Calu3 (cell line): ENCODE measurements at regions not wholly inside any gene's neighbourhood (a gene's known extent, or its start where the extent isn't known, plus 50 kb on each side); places are given as distances from the start of the nearest gene placed in this dataset.
"Not testable (repeated sequence)": the region's sequence is repeated elsewhere in the genome, so short reads cannot be mapped to it uniquely, and the experiment has no call there.

ENCODE experiments used
- BruUV-seq: library from RNA; stranded (reverse); fragments of 400-500 nt; replicated peaks from 2 replicates; lab custom pipeline; 2021; lab: Mats Ljungman, UMichigan
- CTCF ChIA-PET: fragments of 300-600 bp; sonication (Branson Sonifier 250); formaldehyde crosslinking; loops from one replicate; lab custom pipeline; 2022; ENCODE audit warnings: antibody characterized with exemption; lab: Charles Lee
- DNase-seq: peaks from one replicate; pipeline ENCODE4 v3.0.0; 2022
- H3K27ac Mint-ChIP-seq: one replicate; pipeline ENCODE4 v1.8.0; 2022; ENCODE audit warnings: mixed read lengths; ENCODE audit not compliant: unreplicated experiment
- H3K27me3 Mint-ChIP-seq: one replicate; pipeline ENCODE4 v1.8.0; 2022; ENCODE audit warnings: mixed read lengths; ENCODE audit not compliant: unreplicated experiment
- H3K36me3 Mint-ChIP-seq: one replicate; pipeline ENCODE4 v1.8.0; 2022; ENCODE audit warnings: mild to moderate bottlenecking, moderate library complexity, mixed read lengths; ENCODE audit not compliant: insufficient read depth, unreplicated experiment
- H3K4me1 Mint-ChIP-seq: one replicate; pipeline ENCODE4 v1.8.0; 2022; ENCODE audit warnings: mild to moderate bottlenecking, low read depth, mixed read lengths; ENCODE audit not compliant: unreplicated experiment
- H3K4me3 Mint-ChIP-seq: one replicate; pipeline ENCODE4 v1.8.0; 2022; ENCODE audit warnings: mild to moderate bottlenecking, low read depth, moderate library complexity, mixed read lengths; ENCODE audit not compliant: unreplicated experiment
- H3K9me3 Mint-ChIP-seq: one replicate; pipeline ENCODE4 v1.8.0; 2022; ENCODE audit warnings: low read depth, mixed read lengths; ENCODE audit not compliant: unreplicated experiment
- CTCF ChIP-seq: fragments of 200-600 bp; IDR thresholded peaks from one replicate; pipeline ENCODE4 v1.8.0; 2022; ENCODE audit warnings: antibody characterized with exemption; ENCODE audit not compliant: unreplicated experiment
- intact Hi-C: fragments of 100-400 bp; cut with micrococcal nuclease; formaldehyde crosslinking; loops from one replicate; pipeline ENCODE4 v1.10.0; 2022; ENCODE audit not compliant: unreplicated experiment

GRCh38 chr2:4792126-4792525 lies 900.1 kb upstream of the SOX11 start:
- H3K4me3 Mint-ChIP-seq = no peak overlapping the region
- BruUV-seq = no TSS peak
- H3K9me3 Mint-ChIP-seq = peaks cover 16% of the 10 kb centered on the region
- no peaks in the 10 kb centered on the region for H3K27me3 Mint-ChIP-seq
- intact Hi-C loops = no loop called here
- no peaks in the 10 kb centered on the region for H3K36me3 Mint-ChIP-seq
- no peak overlapping the region for H3K27ac Mint-ChIP-seq
- CTCF ChIA-PET = no interaction called here
- no peak for TF ChIP-seq CTCF
- no peaks in the 10 kb centered on the region for H3K4me1 Mint-ChIP-seq
- no peak for DNase-seq

DNA sequence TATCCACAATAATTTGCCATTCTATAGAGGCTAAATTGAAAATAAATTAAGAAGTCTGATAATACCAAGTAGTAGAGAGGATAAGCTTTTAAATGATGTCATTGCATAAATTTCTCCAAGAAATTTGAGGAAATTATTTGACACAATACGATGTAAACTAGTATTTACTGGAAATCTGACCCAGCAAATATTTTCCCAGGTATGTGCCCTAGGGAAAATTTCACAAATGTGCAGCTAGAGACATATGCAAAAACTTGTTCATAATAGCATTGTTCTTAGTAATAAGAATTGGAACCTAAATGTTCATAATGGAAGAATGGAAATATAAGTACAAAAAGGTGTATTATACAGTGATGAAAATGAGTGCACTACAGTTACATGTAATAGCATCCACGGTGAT lies 888.8 kb upstream of the SOX11 start:
- H3K36me3 Mint-ChIP-seq = no peaks in the 10 kb centered on the region
- CTCF ChIA-PET = no interaction called here
- intact Hi-C loops = no loop called here
- no peak overlapping the region for H3K4me3 Mint-ChIP-seq
- no peaks in the 10 kb centered on the region for H3K27me3 Mint-ChIP-seq
- BruUV-seq = no TSS peak
- H3K4me1 Mint-ChIP-seq = no peaks in the 10 kb centered on the region
- no peak for TF ChIP-seq CTCF
- H3K27ac Mint-ChIP-seq = no peak overlapping the region
- no peak for DNase-seq
- peaks cover under 1% of the 10 kb centered on the region for H3K9me3 Mint-ChIP-seq

GRCh38 chr2:4814137-4814536 lies 878.0 kb upstream of the SOX11 start:
- DNase-seq, H3K27me3 Mint-ChIP-seq, H3K4me3 Mint-ChIP-seq, H3K36me3 Mint-ChIP-seq, BruUV-seq, H3K4me1 Mint-ChIP-seq, intact Hi-C loops, CTCF ChIA-PET, H3K27ac Mint-ChIP-seq: not testable (repeated sequence)
- peaks cover 14% of the 10 kb centered on the region for H3K9me3 Mint-ChIP-seq

DNA sequence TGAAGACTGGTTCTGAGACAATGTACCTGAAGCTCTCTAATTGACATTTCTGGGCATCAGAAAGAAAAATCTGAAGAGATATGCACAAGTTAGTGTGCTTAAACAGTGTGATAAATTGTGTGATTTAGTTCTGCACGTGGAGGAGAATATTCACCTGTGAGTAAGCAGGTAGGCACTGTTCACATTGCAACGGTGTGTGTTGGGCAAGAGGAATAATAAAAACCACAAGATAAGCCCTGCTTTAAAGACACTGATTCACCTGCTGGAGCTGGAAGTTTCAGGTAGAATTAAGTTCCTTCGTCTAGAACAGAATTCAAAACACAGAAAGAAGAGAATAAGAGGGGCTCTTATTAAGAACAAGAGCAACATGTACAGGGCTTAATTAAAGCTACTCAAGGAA lies 864.3 kb upstream of the SOX11 start:
- intact Hi-C loops = no loop called here
- H3K4me1 Mint-ChIP-seq = no peaks in the 10 kb centered on the region
- CTCF ChIA-PET = no interaction called here
- H3K9me3 Mint-ChIP-seq = peaks cover 3% of the 10 kb centered on the region
- H3K27me3 Mint-ChIP-seq = no peaks in the 10 kb centered on the region
- no peak for TF ChIP-seq CTCF
- H3K27ac Mint-ChIP-seq = no peak overlapping the region
- H3K36me3 Mint-ChIP-seq = no peaks in the 10 kb centered on the region
- no peak for DNase-seq
- no peak overlapping the region for H3K4me3 Mint-ChIP-seq
- BruUV-seq = no TSS peak

DNA sequence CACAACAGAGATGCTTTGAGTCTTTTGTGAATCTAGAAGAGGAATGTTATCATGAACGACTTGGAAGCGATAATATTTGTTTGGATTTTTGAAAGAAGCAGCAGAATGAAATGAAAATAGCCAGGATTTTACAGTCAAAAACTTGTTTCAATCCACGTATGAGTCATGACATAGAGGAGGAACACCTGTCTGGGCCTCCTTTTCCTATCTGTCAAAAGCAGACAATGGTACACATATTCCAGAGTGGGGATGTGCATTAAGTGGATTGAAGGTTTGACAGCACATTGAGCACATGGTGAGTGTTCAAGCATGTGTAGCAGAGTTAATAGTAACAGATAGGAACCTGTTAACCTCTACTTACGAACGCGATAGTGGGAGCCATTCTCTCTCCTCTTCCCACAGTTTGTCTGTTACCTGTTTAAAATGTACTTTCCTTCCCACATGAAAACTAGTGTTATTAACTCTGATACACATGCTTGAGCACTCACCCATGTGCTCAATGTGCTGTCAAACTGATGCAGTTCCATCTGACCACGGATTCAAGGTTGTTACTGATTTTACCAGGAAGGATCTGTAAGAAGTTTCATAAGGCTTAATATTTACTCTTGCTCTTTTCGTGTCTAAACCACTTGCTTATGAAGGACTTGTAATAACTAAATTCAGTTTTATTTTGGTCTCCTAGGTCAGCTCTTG lies 863.4 kb upstream of the SOX11 start:
- intact Hi-C loops = no loop called here
- peaks cover 3% of the 10 kb centered on the region for H3K9me3 Mint-ChIP-seq
- H3K27me3 Mint-ChIP-seq = no peaks in the 10 kb centered on the region
- TF ChIP-seq CTCF = no peak
- H3K4me1 Mint-ChIP-seq = no peaks in the 10 kb centered on the region
- no peak for DNase-seq
- no peak overlapping the region for H3K27ac Mint-ChIP-seq
- CTCF ChIA-PET = no interaction called here
- no peaks in the 10 kb centered on the region for H3K36me3 Mint-ChIP-seq
- no TSS peak for BruUV-seq
- no peak overlapping the region for H3K4me3 Mint-ChIP-seq
